Common myeloid progenitor, CD34-positive (primary cell): ENCODE measurements at regions not wholly inside any gene's neighbourhood (a gene's known extent, or its start where the extent isn't known, plus 50 kb on each side); places are given as distances from the start of the nearest gene placed in this dataset.
A peak's percentile ranks its signal among the peaks of the same experiment; 100 is the strongest.
"Not testable (repeated sequence)": the region's sequence is repeated elsewhere in the genome, so short reads cannot be mapped to it uniquely, and the experiment has no call there.

Experiments
- CTCF ChIA-PET: fragments of 350-600 bp; sonication (Branson Sonifier 250); formaldehyde crosslinking; loops from one replicate; lab custom pipeline; 2021; ENCODE audit warnings: antibody characterized with exemption; lab: Charles Lee
- POLR2A ChIA-PET: fragments of 350-600 bp; sonication (Branson Sonifier 250); formaldehyde crosslinking; loops from one replicate; lab custom pipeline; 2021; ENCODE audit warnings: antibody characterized with exemption; lab: Charles Lee
- DNase-seq, 3 donors: peaks; one replicate each; pipeline versions ENCODE4 v3.0.0 to v3.0.0-alpha.2; 2013
- H3K27ac ChIP-seq, 2 experiments: 1 replicate in 1 of 2; 2 replicates in 1 of 2; pipeline ENCODE4 v1.7.0; 2013; ENCODE audit warnings: inconsistent platforms in 2 of 2, low read length in 2 of 2, mild to moderate bottlenecking in 2 of 2, low read depth in 1 of 2, moderate library complexity in 1 of 2; ENCODE audit not compliant: severe bottlenecking in 2 of 2, insufficient read depth in 1 of 2, poor library complexity in 1 of 2
- H3K27me3 ChIP-seq, 5 experiments: replicated peaks in 2 of 5; 1 replicate in 3 of 5; 2 replicates in 2 of 5; pipeline versions ENCODE4 v1.6.1 to v1.7.0; 2013; ENCODE audit warnings: low read length in 4 of 5, mild to moderate bottlenecking in 2 of 5, moderate library complexity in 2 of 5, inconsistent platforms in 1 of 5; ENCODE audit not compliant: insufficient read depth in 5 of 5, control insufficient read depth in 4 of 5
- H3K36me3 ChIP-seq, 4 experiments: 1 replicate in 2 of 4; 2 replicates in 2 of 4; pipeline versions ENCODE4 v1.6.1 to v1.7.0; 2013; ENCODE audit warnings: low read length in 3 of 4, control low read depth in 1 of 4, mild to moderate bottlenecking in 1 of 4; ENCODE audit not compliant: control insufficient read depth in 4 of 4, insufficient read depth in 4 of 4
- H3K4me1 ChIP-seq, 4 experiments: 1 replicate in 3 of 4; 2 replicates in 1 of 4; pipeline versions ENCODE4 v1.6.1 to v1.7.1; 2013; ENCODE audit warnings: low read length in 3 of 4, mild to moderate bottlenecking in 3 of 4, control low read depth in 1 of 4, inconsistent platforms in 1 of 4, moderate library complexity in 1 of 4; ENCODE audit not compliant: control insufficient read depth in 4 of 4, insufficient read depth in 4 of 4; ENCODE audit errors: control extremely low read depth in 1 of 4
- H3K4me3 ChIP-seq, 7 experiments: 1 replicate in 4 of 7; 2 replicates in 3 of 7; pipeline versions ENCODE4 v1.5.1 to v1.7.0; 2013; ENCODE audit warnings: mild to moderate bottlenecking in 7 of 7, low read length in 6 of 7, moderate library complexity in 6 of 7, inconsistent platforms in 2 of 7, low read depth in 2 of 7, control low read depth in 1 of 7; ENCODE audit not compliant: insufficient read depth in 4 of 7, control insufficient read depth in 1 of 7; ENCODE audit errors: extremely low read depth in 1 of 7
- H3K9me3 ChIP-seq, 5 experiments: 1 replicate in 4 of 5; 2 replicates in 1 of 5; pipeline versions ENCODE4 v1.6.1 to v1.7.1; 2013; ENCODE audit warnings: low read length in 4 of 5, mild to moderate bottlenecking in 2 of 5, inconsistent platforms in 1 of 5, low read depth in 1 of 5, moderate library complexity in 1 of 5; ENCODE audit not compliant: control insufficient read depth in 4 of 5, insufficient read depth in 2 of 5; ENCODE audit errors: control extremely low read depth in 1 of 5
- WGBS: methylation state at CpG from one replicate; pipeline ENCODE4 v1.1.5; 2013; ENCODE audit not compliant: insufficient coverage; 5-methylcytosine and 5-hydroxymethylcytosine counted together

DNA sequence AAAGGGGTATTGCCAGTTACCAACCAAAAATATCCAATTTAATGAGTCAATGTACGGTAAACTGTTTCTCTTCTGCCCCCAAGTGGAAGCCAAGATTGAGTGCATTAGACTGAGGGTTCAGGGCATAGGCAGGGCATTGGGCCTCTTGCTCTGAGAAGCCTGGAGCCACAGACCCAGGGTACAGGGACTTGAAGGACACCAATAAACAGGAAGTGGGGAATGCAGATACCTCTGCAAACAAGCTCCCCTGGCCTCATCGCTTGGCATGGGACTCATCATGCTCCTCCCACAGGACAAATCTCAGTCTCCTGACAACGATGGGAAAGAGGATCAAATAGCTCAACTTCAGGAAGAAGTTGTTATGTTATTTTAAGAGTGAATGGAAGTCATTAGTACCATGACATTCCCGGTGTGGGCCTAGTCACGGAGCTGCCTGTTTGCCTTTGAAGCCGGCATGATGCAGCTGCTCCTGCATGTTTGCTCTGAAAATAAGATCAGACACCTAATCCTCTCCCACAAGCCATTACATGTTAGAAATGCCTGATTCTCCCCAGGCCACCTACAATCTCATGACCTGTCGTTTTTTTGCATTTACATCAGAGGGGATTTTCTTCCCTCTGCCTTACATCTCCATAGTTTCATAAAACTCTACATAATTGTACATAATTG, 224.2 kb downstream of the RCHY1 start:
- Histone ChIP-seq H3K36me3 (no peaks in the 10 kb centered on the region), H3K27me3 (no peaks in the 10 kb centered on the region), H3K27ac (no peak overlapping the region), H3K4me1 (no peaks in the 10 kb centered on the region), H3K9me3 (peaks cover 0 to 1% (median 0%) of the 10 kb centered on the region in 5 experiments), H3K4me3 (no peak overlapping the region)
- POLR2A ChIA-PET = no interaction called here
- WGBS = 85% methylated on average over 6 of the region's 7 CpGs
- CTCF ChIA-PET = no interaction called here
- DNase-seq = peak in 1 of 3 donors; percentile 2

DNA sequence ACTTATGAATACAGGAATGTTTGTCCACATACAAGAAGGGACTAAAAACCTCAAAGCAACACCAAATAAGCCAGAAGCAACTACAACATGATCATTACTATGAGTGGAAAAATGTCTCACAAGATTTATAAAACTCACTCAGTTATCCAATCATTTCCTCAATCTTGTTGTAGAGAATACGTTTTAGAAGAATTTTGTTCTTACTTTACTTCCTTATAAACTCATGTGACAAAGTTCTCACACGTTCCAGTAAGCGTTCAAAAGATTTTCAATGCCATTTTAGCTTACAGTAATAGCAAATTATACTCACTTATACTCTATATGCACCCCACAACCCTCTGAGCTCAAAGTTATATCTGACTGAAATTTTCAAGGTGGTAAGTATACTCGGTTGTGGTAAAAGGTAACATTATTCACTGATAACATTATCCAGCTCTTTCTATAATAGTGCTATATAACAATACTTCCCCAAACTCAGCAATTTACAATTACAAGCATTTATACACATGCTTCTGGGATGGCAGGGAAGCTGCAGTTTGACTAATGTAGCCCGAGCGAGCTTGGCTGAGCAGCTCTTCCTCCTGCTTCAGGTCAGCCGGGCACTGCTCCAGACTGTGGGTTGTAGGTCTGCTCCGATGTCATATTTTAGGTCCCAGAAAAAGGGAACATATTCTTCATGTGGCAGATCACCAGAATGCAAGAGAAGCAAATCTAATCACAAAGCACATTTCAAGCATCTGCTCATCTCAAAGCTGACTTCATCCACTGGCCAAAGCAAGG, 226.3 kb downstream of the RCHY1 start:
- no peaks in the 10 kb centered on the region for H3K4me1 ChIP-seq
- no peaks in the 10 kb centered on the region for H3K36me3 ChIP-seq
- 18% methylated on average over 4 of the region's 8 CpGs for WGBS
- H3K27ac ChIP-seq = no peak overlapping the region
- H3K27me3 ChIP-seq = no peaks in the 10 kb centered on the region
- no peak overlapping the region for H3K4me3 ChIP-seq
- CTCF ChIA-PET = interaction anchor here (1.2 kb wide), 1 partner anchor 416 kb away, joined by 3 read pairs; no protein-coding TSS in a partner anchor
- H3K9me3 ChIP-seq = peaks cover 0 to 1% (median 0%) of the 10 kb centered on the region in 5 experiments
- DNase-seq = peak in 2 of 3 donors; percentile 2 to 22
- POLR2A ChIA-PET = no interaction called here

DNA sequence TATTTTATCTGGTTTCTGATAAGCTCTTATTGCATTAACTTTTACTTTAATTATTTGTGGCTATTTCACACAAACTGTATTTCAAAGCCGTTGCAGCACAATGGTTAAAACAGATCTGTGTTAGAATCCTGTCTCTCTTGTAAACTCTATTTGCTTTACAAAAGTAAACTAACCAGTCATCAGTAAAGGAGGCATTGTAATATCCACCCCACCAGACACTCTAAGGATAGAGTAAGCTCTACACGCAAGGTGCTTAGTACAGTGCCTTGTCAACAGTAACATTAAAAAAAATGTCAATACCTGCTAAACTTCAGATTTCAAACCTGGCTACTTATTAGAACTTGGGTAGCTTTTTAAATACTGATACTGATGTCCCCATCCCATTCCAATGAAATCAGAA, 228.4 kb downstream of the RCHY1 start:
- no peaks in the 10 kb centered on the region for H3K36me3 ChIP-seq
- ChIA-PET CTCF (no interaction called here), POLR2A (no interaction called here)
- H3K4me1 ChIP-seq = no peaks in the 10 kb centered on the region
- no peak for DNase-seq
- no peaks in the 10 kb centered on the region for H3K27me3 ChIP-seq
- H3K4me3 ChIP-seq = no peak overlapping the region
- H3K27ac ChIP-seq = no peak overlapping the region
- WGBS = 83% methylated on average over 2 of the region's 2 CpGs
- peaks cover 0 to 1% (median 0%) of the 10 kb centered on the region in 5 experiments for H3K9me3 ChIP-seq

DNA sequence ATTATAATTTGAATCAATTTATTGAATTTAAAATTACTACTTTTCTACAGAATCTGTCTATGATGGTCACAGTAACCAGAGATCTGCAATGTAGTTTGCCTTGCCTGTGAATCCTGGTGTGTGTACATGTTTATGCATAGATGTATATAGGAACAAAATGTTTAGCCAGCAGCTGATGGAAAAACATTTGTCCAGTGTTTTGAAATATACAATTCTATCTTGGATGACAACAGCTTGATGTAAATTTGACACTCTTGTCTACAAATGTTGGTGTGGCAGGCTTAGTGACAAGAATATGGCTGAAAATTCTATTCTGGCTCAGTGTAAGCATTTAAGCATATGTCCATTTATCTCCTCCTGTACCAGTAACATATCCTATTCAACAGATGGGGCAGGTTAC, 229.4 kb downstream of the RCHY1 start:
- Histone ChIP-seq H3K9me3 (peaks cover 0 to 1% (median 0%) of the 10 kb centered on the region in 5 experiments), H3K36me3 (no peaks in the 10 kb centered on the region), H3K4me3 (no peak overlapping the region), H3K4me1 (no peaks in the 10 kb centered on the region), H3K27me3 (no peaks in the 10 kb centered on the region), H3K27ac (no peak overlapping the region)
- ChIA-PET CTCF (no interaction called here), POLR2A (no interaction called here)
- DNase-seq = no peak

DNA sequence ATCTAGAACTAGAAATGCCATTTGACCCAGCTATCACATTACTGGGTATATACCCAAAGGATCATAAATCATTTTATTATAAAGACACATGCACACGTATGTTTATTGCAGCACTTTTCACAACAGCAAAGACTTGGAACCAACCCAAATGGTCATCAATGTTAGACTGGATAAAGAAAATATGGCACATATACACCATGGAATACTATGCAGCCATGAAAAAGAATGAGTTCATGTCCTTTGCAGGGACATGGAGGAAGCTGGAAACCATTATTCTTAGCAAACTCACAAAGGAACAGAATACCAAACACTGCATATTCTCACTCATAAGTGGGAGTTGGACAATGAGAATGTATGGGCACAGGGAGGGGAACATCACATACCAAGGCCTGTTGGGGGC, 233.7 kb downstream of the RCHY1 start:
- H3K36me3 ChIP-seq, H3K4me1 ChIP-seq, H3K9me3 ChIP-seq, H3K27me3 ChIP-seq, H3K4me3 ChIP-seq, DNase-seq, H3K27ac ChIP-seq, CTCF ChIA-PET, POLR2A ChIA-PET: not testable (repeated sequence)
- no CpG with 5 or more reads among the region's 1 CpG for WGBS

DNA sequence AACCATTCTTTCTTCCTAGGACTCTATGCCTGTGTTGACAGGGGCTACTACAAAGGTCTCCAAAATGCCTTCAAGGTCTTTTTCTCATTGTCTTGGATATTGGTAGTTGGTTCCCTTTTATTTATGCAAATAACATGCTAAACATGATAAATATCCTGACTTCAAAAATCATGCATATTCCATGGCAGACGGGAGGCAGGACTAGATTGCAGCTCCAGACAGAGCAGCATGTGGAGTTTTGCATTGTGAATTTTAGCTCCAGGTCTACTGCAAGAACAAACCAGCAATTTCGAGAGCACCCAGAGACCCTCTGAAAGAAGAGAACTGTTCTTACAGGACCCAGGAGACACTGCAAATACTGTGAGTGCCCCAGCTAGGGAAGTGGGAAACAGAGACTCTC, 254.9 kb downstream of the RCHY1 start:
- Histone ChIP-seq H3K27ac (no peak overlapping the region), H3K9me3 (no peaks in the 10 kb centered on the region), H3K4me3 (no peak overlapping the region), H3K36me3 (no peaks in the 10 kb centered on the region), H3K27me3 (no peaks in the 10 kb centered on the region), H3K4me1 (no peaks in the 10 kb centered on the region)
- POLR2A ChIA-PET = no interaction called here
- DNase-seq = no peak
- CTCF ChIA-PET = no interaction called here
- WGBS = 100% methylated on average over 1 of the region's 2 CpGs

DNA sequence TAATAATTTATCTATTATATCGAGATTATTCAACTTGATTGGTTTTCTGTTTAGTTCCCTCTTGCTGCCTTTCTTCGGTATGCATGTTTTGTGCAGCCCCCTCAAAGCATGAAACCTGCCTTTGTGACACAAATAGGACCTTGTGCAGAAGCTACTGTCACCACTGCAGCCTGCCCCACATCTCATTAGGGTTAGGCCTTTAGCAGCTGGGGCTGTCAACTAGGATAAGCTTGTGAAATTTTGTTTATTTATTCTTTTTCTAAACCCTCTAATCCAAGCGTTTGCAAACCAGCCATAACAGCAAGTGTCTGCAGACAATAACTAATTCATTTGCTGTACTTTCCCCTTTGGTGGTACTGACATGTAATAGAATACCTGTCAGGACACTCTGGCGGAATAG, 258.9 kb downstream of the RCHY1 start:
- no peak overlapping the region for H3K4me3 ChIP-seq
- H3K36me3 ChIP-seq = no peaks in the 10 kb centered on the region
- WGBS = 100% methylated on average over 1 of the region's 4 CpGs
- no peak overlapping the region for H3K27ac ChIP-seq
- CTCF ChIA-PET = no interaction called here
- POLR2A ChIA-PET = no interaction called here
- no peaks in the 10 kb centered on the region for H3K4me1 ChIP-seq
- no peaks in the 10 kb centered on the region for H3K27me3 ChIP-seq
- H3K9me3 ChIP-seq = peaks cover 0 to 3% (median 0%) of the 10 kb centered on the region in 5 experiments
- DNase-seq = no peak
